ENCODE measurements at regions not wholly inside any gene's neighbourhood (a gene's known extent, or its start where the extent isn't known, plus 50 kb on each side); places are given as distances from the start of the nearest gene placed in this dataset.

GRCh38 chr6:167663316-167663715 is 163.4 kb upstream of the AFDN start:
- DNase-seq: no peak
- TF ChIP-seq EZH2 (optimal IDR thresholded peaks at IDR 0.05; ENCODE audit: low read depth, low read length) (no peak), EZH2phosphoT487 (IDR thresholded peaks at IDR 0.05; ENCODE audit: low read length) (no peak)
- TF ChIP-seq, protein P1, sequence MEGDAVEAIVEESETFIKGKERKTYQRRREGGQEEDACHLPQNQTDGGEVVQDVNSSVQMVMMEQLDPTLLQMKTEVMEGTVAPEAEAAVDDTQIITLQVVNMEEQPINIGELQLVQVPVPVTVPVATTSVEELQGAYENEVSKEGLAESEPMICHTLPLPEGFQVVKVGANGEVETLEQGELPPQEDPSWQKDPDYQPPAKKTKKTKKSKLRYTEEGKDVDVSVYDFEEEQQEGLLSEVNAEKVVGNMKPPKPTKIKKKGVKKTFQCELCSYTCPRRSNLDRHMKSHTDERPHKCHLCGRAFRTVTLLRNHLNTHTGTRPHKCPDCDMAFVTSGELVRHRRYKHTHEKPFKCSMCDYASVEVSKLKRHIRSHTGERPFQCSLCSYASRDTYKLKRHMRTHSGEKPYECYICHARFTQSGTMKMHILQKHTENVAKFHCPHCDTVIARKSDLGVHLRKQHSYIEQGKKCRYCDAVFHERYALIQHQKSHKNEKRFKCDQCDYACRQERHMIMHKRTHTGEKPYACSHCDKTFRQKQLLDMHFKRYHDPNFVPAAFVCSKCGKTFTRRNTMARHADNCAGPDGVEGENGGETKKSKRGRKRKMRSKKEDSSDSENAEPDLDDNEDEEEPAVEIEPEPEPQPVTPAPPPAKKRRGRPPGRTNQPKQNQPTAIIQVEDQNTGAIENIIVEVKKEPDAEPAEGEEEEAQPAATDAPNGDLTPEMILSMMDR (IDR thresholded peaks at IDR 0.05; ENCODE audit: low read length): no peak
- Histone ChIP-seq H3F3A (ENCODE audit: insufficient read depth, low read length) (no peaks in the 10 kb centered on the region), H2AFZ (ENCODE audit: low read length) (no peak overlapping the region), H3K27ac (ENCODE audit: low read length) (no peak overlapping the region), H3K9me2 (replicated peaks; ENCODE audit: insufficient read depth, low read length) (no peaks in the 10 kb centered on the region), H3K36me3 (replicated peaks; ENCODE audit: insufficient read depth, low read length) (no peaks in the 10 kb centered on the region), H3K9ac (ENCODE audit: low read length) (no peak overlapping the region), H4K20me1 (ENCODE audit: insufficient read depth, low read length) (no peaks in the 10 kb centered on the region), H3K4me2 (ENCODE audit: low read depth, low read length) (no peak overlapping the region), H3K27me3 (replicated peaks; ENCODE audit: insufficient read depth, low read length) (no peaks in the 10 kb centered on the region), H3K4me3 (ENCODE audit: low read length) (no peak overlapping the region), H3K79me2 (ENCODE audit: low read length) (no peaks in the 10 kb centered on the region), H3K4me1 (ENCODE audit: low read length) (no peaks in the 10 kb centered on the region), H3K9me3 (replicated peaks; ENCODE audit: insufficient read depth, low read length) (no peaks in the 10 kb centered on the region)

DNA sequence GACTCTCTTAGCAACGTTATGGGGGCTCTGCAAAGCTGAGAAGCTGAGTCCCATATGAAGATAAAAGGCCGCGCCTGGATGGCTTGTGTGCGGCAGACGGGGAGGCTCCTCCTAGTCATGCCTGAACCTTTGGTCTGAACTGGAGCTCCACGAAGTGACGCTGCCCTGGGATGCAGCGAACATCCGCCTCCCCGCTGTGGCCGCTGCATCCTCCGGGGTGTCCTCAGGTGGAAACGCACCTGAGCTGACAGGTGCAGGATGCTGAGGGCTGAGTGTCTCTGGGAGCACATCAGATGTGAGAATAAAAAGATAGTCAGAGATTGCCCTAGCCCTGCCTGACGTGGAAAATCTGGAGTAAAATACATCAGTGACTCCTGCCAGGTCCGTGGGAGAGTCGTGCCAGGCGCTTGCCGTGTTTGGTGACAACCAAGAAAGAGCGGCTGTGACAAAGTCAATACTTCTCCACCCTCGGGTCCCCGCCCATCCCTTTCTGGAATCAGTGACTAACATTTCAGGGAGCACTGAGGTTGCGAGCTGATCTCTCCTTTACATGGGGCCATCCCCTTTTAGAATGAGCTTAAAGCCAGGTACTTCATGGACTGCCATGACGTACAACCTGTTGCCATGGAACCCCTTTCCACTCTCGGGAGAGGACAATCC is 162.8 kb upstream of the AFDN start:
- TF ChIP-seq EZH2phosphoT487 (IDR thresholded peaks at IDR 0.05; ENCODE audit: low read length): no peak
- TF ChIP-seq, protein P1 (IDR thresholded peaks at IDR 0.05; ENCODE audit: low read length): no peak
- no peak for TF ChIP-seq EZH2 (optimal IDR thresholded peaks at IDR 0.05; ENCODE audit: low read depth, low read length)

DNA sequence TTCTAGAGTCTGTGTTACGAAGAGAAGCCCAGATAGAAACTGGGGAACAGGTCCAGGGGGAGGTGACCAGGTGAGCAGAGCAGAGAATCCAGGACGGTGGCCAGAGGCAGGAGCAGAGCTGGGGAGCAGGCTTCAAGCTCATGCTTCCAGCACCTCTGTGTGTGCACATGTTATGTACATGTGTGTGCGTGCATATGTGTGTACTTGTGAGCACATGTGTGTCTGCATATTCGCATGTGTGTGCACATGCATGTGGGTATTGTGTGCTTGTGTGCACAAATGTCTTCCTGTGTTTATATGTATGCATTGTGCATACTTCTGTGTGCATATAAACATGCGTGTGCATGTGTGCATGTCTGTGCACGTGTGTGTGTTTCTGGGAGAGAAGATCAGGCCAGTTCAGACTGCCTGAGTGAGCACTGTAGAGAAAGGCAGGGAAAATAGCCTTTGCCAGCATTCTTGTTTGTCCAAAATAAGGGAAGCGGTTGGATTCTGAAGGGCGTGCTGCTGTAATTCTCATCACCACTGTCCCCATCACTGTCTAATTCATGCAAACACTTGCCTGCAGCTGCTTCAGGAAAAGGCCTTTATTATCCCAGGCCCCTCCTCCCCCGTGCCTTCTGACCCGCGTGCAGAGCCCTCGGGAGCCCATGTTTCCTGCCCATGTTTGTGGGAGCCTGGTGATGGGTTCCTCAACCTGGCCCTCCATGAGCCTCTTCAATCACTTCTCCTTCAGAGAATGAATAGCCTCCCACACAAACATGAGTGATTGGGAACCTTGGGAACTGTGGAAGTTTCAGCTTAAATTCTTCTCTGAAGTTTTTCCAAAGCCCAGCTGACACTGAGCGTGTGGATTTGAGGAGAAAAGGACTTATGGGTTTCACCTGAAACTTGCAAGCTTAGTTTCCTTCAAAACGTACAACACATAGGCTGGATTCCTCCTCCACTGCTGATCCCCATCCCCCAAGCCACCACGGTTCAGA is 161.7 kb upstream of the AFDN start:
- no peak overlapping the region for H3K4me3 ChIP-seq (ENCODE audit: low read length)
- no peaks in the 10 kb centered on the region for H3K4me1 ChIP-seq (ENCODE audit: low read length)
- TF ChIP-seq EZH2phosphoT487 (IDR thresholded peaks at IDR 0.05; ENCODE audit: low read length) (no peak), EZH2 (optimal IDR thresholded peaks at IDR 0.05; ENCODE audit: low read depth, low read length) (no peak)
- TF ChIP-seq, protein P1 (IDR thresholded peaks at IDR 0.05; ENCODE audit: low read length): no peak
- no peak for DNase-seq
- H3K9ac ChIP-seq (ENCODE audit: low read length): no peak overlapping the region
- no peaks in the 10 kb centered on the region for H3F3A ChIP-seq (ENCODE audit: insufficient read depth, low read length)
- H3K79me2 ChIP-seq (ENCODE audit: low read length): no peaks in the 10 kb centered on the region
- no peaks in the 10 kb centered on the region for H3K27me3 ChIP-seq (replicated peaks; ENCODE audit: insufficient read depth, low read length)
- no peaks in the 10 kb centered on the region for H3K9me3 ChIP-seq (replicated peaks; ENCODE audit: insufficient read depth, low read length)
- H3K9me2 ChIP-seq (replicated peaks; ENCODE audit: insufficient read depth, low read length): no peaks in the 10 kb centered on the region
- H3K36me3 ChIP-seq (replicated peaks; ENCODE audit: insufficient read depth, low read length): no peaks in the 10 kb centered on the region
- H3K4me2 ChIP-seq (ENCODE audit: low read depth, low read length): no peak overlapping the region
- no peaks in the 10 kb centered on the region for H4K20me1 ChIP-seq (ENCODE audit: insufficient read depth, low read length)
- no peak overlapping the region for H2AFZ ChIP-seq (ENCODE audit: low read length)
- H3K27ac ChIP-seq (ENCODE audit: low read length): no peak overlapping the region

More for the DNA sequence above, 162.8 kb upstream of the AFDN start:
- Histone ChIP-seq H3K4me2 (ENCODE audit: low read depth, low read length) (no peak overlapping the region), H3K36me3 (replicated peaks; ENCODE audit: insufficient read depth, low read length) (no peaks in the 10 kb centered on the region), H3K4me1 (ENCODE audit: low read length) (no peaks in the 10 kb centered on the region), H3K9me3 (replicated peaks; ENCODE audit: insufficient read depth, low read length) (no peaks in the 10 kb centered on the region), H3K9ac (ENCODE audit: low read length) (no peak overlapping the region), H3K79me2 (ENCODE audit: low read length) (no peaks in the 10 kb centered on the region), H3F3A (ENCODE audit: insufficient read depth, low read length) (no peaks in the 10 kb centered on the region), H3K9me2 (replicated peaks; ENCODE audit: insufficient read depth, low read length) (no peaks in the 10 kb centered on the region), H2AFZ (ENCODE audit: low read length) (no peak overlapping the region), H3K4me3 (ENCODE audit: low read length) (no peak overlapping the region), H3K27ac (ENCODE audit: low read length) (no peak overlapping the region), H3K27me3 (replicated peaks; ENCODE audit: insufficient read depth, low read length) (no peaks in the 10 kb centered on the region), H4K20me1 (ENCODE audit: insufficient read depth, low read length) (no peaks in the 10 kb centered on the region)
- DNase-seq: no peak

Measured in MM.1S (cell line).